GM12874 (cell line): ENCODE measurements at regions not wholly inside any gene's neighbourhood (a gene's known extent, or its start where the extent isn't known, plus 50 kb on each side); places are given as distances from the start of the nearest gene placed in this dataset.

Experiments
- TF ChIP-seq, protein P1 (sequence below): IDR thresholded peaks from 2 replicates; pipeline ENCODE4 v1.5.1; 2011; ENCODE audit warnings: low read depth, mild to moderate bottlenecking, control low read depth, low read length, moderate library complexity; ENCODE audit not compliant: insufficient read depth

DNA sequence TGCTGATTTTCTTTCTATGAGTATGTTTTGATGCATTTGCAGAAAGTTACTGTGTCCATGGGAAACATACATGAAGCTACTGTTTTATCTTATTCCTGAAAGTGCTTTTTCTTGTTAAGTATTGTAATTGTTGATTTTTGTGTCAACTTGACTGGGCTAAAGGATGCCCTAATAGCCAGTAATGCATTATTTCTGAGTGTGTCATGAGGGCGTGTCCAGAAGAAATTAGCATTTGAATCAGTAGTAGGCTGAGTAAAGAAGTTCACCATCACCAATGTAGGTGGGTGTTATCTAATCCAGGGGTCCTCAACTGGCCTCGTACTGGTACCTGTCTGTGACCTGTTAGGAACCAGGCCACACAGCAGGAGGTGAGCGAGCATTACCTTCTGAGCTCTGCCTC is 760.2 kb downstream of the PLA2G4A start:
- TF ChIP-seq, protein P1, sequence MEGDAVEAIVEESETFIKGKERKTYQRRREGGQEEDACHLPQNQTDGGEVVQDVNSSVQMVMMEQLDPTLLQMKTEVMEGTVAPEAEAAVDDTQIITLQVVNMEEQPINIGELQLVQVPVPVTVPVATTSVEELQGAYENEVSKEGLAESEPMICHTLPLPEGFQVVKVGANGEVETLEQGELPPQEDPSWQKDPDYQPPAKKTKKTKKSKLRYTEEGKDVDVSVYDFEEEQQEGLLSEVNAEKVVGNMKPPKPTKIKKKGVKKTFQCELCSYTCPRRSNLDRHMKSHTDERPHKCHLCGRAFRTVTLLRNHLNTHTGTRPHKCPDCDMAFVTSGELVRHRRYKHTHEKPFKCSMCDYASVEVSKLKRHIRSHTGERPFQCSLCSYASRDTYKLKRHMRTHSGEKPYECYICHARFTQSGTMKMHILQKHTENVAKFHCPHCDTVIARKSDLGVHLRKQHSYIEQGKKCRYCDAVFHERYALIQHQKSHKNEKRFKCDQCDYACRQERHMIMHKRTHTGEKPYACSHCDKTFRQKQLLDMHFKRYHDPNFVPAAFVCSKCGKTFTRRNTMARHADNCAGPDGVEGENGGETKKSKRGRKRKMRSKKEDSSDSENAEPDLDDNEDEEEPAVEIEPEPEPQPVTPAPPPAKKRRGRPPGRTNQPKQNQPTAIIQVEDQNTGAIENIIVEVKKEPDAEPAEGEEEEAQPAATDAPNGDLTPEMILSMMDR, result no peak

DNA sequence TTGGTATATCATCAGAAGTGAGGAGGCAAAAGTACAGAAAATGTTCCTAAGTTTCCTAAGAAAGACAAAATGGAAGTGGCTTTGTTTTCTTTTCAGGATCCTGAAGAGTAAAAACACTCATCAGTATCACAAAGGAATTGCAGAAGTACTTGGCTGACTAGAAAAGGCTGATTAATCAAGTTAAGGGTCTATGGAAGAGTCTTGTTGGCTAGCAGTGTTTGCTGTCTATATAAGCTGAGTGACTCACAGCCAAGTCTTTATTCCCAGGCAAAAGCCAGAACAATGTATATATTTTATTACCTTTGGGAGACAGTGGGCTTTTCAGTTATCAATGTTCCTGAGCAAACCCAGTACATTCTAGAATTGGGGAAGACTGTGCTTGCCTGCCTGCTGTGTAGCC is 777.0 kb downstream of the PLA2G4A start:
- TF ChIP-seq, protein P1, result no peak

- TF ChIP-seq, protein P1, result no peak
Measured at GRCh38 chr1:187617776-187618175, 789.0 kb downstream of the PLA2G4A start.

DNA sequence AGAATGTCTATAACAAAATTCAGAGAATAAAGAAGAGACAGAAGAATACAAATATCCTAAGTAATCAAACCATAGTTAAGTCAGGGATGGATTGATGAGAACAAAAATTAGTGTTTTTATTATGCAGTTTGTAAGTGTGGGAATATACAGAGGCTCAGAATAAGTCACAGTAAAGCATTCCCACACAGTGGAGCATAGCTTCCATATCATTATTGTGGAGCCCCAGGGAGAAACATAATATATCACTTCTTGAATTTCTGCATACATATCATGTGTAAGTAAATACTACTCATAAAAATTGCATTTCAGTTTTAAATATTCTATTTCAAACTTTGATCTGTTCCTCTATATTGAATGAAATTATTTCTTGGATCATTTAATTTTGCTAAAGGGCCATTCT is 790.4 kb downstream of the PLA2G4A start:
- TF ChIP-seq, protein P1, result no peak

GRCh38 chr1:187621951-187622350 is 793.2 kb downstream of the PLA2G4A start:
- TF ChIP-seq, protein P1, result no peak

DNA sequence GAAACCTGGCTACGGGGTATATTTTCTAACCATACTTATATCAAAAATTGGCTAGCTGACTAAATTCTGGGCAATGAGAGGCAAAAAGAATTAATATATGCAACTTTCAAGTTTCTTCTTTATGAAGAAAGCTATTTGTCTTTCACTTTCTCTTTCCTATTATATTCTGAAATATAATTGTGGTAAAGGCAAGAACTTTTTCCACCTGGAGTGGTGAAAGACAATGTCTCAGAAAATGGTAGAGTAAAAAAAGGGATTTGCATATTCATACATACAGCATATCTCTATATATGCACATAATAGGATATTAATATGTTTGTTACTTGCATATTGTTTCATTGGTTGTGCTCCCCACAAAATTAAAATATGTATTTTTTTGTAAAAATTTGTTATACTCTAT is 793.8 kb downstream of the PLA2G4A start:
- TF ChIP-seq, protein P1, result no peak

GRCh38 chr1:187624812-187625545 is 796.2 kb downstream of the PLA2G4A start:
- TF ChIP-seq, protein P1, result no peak
